ENCODE measurements at regions not wholly inside any gene's neighbourhood (a gene's known extent, or its start where the extent isn't known, plus 50 kb on each side); places are given as distances from the start of the nearest gene placed in this dataset.

DNA sequence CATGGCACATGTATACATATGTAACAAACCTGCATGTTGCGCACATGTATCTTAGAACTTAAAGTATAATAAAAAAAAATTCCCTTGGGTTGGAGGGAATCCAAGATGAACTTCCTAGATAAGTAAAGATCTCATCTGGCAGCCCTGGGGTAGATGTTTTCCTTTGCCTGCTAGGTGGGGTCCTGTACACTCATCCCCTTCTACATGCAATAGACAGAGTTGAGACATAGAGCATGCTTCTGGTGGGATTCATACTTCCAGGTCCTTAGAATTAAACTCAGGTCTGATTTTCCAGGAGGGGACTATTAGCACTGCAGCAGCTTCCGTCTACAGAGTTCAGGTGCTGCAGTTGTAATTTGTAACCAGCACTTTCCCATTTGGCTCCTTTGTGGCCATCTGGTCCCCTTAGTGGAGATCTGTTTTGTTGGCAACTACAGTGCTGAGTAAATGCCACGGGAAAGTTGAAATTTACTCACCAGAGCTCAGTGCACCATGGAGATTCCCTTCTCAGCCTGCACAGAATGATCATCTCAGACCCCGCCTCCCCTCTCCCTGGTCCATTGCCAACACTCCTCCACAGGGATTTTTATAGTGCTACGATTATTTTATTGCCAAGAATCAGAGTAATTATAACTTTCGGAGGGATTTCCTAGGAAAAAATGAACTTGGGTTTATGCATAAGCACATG lies 220.1 kb upstream of the E2F8 start:
- H3K4me2 ChIP-seq (ENCODE audit: low read length): no peak overlapping the region
- H3F3A ChIP-seq (ENCODE audit: control insufficient read depth, insufficient read depth): no peaks in the 10 kb centered on the region
- no peaks in the 10 kb centered on the region for H3K9me3 ChIP-seq (ENCODE audit: control insufficient read depth, insufficient read depth, low read length)
- no peaks in the 10 kb centered on the region for H4K20me1 ChIP-seq (ENCODE audit: control insufficient read depth, insufficient read depth, low read depth, low read length)
- no peak for TF ChIP-seq EZH2phosphoT487 (IDR thresholded peaks at IDR 0.05; ENCODE audit: borderline replicate concordance, low read length)
- TF ChIP-seq, protein P1, sequence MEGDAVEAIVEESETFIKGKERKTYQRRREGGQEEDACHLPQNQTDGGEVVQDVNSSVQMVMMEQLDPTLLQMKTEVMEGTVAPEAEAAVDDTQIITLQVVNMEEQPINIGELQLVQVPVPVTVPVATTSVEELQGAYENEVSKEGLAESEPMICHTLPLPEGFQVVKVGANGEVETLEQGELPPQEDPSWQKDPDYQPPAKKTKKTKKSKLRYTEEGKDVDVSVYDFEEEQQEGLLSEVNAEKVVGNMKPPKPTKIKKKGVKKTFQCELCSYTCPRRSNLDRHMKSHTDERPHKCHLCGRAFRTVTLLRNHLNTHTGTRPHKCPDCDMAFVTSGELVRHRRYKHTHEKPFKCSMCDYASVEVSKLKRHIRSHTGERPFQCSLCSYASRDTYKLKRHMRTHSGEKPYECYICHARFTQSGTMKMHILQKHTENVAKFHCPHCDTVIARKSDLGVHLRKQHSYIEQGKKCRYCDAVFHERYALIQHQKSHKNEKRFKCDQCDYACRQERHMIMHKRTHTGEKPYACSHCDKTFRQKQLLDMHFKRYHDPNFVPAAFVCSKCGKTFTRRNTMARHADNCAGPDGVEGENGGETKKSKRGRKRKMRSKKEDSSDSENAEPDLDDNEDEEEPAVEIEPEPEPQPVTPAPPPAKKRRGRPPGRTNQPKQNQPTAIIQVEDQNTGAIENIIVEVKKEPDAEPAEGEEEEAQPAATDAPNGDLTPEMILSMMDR (IDR thresholded peaks at IDR 0.05; ENCODE audit: low read depth, low read length, poor library complexity, severe bottlenecking): no peak
- H3K4me1 ChIP-seq (ENCODE audit: control insufficient read depth, low read length): no peaks in the 10 kb centered on the region
- no peak overlapping the region for H3K27ac ChIP-seq (ENCODE audit: low read depth, low read length)
- no peaks in the 10 kb centered on the region for H3K27me3 ChIP-seq (ENCODE audit: control insufficient read depth, low read length)
- no peaks in the 10 kb centered on the region for H3K79me2 ChIP-seq (ENCODE audit: control insufficient read depth, low read length)
- no peaks in the 10 kb centered on the region for H3K9me2 ChIP-seq (replicated peaks; ENCODE audit: control insufficient read depth, low read length)
- H3K36me3 ChIP-seq (ENCODE audit: control insufficient read depth, low read length): no peaks in the 10 kb centered on the region
- H3K4me3 ChIP-seq (ENCODE audit: low read length): no peak overlapping the region

DNA sequence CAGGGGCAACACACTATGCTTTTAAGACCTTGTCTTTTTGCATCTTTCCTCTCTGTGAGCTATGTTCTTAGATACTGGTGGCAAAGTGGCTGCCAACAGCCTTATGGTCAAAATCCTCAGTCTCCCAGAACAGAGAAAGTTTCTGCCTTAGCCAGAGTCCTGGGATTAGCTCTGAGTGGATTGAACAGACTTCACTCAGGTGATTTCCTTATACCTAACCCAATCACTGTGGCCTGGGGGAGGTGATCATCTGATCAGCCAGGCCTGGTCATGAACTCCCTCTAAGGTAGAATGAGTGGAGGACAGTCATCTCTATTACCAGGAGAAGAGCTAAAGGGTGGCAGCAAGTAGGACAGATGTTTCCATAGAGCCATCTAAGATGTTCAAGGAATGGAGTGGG lies 218.5 kb upstream of the E2F8 start:
- H3K4me2 ChIP-seq (ENCODE audit: low read length): no peak overlapping the region
- no peaks in the 10 kb centered on the region for H3K4me1 ChIP-seq (ENCODE audit: control insufficient read depth, low read length)
- H3K4me3 ChIP-seq (ENCODE audit: low read length): no peak overlapping the region
- no peaks in the 10 kb centered on the region for H3K36me3 ChIP-seq (ENCODE audit: control insufficient read depth, low read length)
- no peaks in the 10 kb centered on the region for H3K27me3 ChIP-seq (ENCODE audit: control insufficient read depth, low read length)
- H3F3A ChIP-seq (ENCODE audit: control insufficient read depth, insufficient read depth): no peaks in the 10 kb centered on the region
- no peaks in the 10 kb centered on the region for H3K9me3 ChIP-seq (ENCODE audit: control insufficient read depth, insufficient read depth, low read length)
- H3K79me2 ChIP-seq (ENCODE audit: control insufficient read depth, low read length): no peaks in the 10 kb centered on the region
- TF ChIP-seq EZH2phosphoT487 (IDR thresholded peaks at IDR 0.05; ENCODE audit: borderline replicate concordance, low read length): no peak
- no peaks in the 10 kb centered on the region for H3K9me2 ChIP-seq (replicated peaks; ENCODE audit: control insufficient read depth, low read length)
- no peak overlapping the region for H3K27ac ChIP-seq (ENCODE audit: low read depth, low read length)
- no peaks in the 10 kb centered on the region for H4K20me1 ChIP-seq (ENCODE audit: control insufficient read depth, insufficient read depth, low read depth, low read length)

DNA sequence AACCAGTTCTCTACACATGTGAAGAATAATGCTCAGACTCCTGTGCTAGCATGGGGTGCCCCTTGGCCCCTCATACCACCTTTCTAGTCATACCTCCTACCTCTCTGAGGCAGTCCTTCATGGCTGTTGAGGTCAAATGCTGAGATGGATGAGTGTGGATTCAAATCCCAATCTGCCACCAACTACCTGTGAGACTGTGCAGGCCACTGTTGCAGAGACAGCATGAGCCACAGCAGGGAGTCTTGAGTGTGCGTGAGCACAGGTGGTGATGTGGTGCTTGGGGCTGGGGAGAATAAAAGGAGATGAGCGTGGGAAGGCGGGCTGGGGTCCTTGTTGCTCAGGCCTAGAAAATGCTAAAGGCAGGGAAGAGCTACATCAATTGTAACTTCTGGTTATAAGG lies 218.0 kb upstream of the E2F8 start:
- TF ChIP-seq EZH2phosphoT487 (IDR thresholded peaks at IDR 0.05; ENCODE audit: borderline replicate concordance, low read length): no peak
- TF ChIP-seq, protein P1 (IDR thresholded peaks at IDR 0.05; ENCODE audit: low read depth, low read length, poor library complexity, severe bottlenecking): no peak
- H3K27ac ChIP-seq (ENCODE audit: low read depth, low read length): no peak overlapping the region
- no peaks in the 10 kb centered on the region for H3F3A ChIP-seq (ENCODE audit: control insufficient read depth, insufficient read depth)
- no peaks in the 10 kb centered on the region for H3K36me3 ChIP-seq (ENCODE audit: control insufficient read depth, low read length)
- H3K9me2 ChIP-seq (replicated peaks; ENCODE audit: control insufficient read depth, low read length): no peaks in the 10 kb centered on the region
- H3K27me3 ChIP-seq (ENCODE audit: control insufficient read depth, low read length): no peaks in the 10 kb centered on the region
- H4K20me1 ChIP-seq (ENCODE audit: control insufficient read depth, insufficient read depth, low read depth, low read length): no peaks in the 10 kb centered on the region
- no peaks in the 10 kb centered on the region for H3K4me1 ChIP-seq (ENCODE audit: control insufficient read depth, low read length)
- H3K4me3 ChIP-seq (ENCODE audit: low read length): no peak overlapping the region
- no peak overlapping the region for H3K4me2 ChIP-seq (ENCODE audit: low read length)
- H3K9me3 ChIP-seq (ENCODE audit: control insufficient read depth, insufficient read depth, low read length): no peaks in the 10 kb centered on the region
- no peaks in the 10 kb centered on the region for H3K79me2 ChIP-seq (ENCODE audit: control insufficient read depth, low read length)

DNA sequence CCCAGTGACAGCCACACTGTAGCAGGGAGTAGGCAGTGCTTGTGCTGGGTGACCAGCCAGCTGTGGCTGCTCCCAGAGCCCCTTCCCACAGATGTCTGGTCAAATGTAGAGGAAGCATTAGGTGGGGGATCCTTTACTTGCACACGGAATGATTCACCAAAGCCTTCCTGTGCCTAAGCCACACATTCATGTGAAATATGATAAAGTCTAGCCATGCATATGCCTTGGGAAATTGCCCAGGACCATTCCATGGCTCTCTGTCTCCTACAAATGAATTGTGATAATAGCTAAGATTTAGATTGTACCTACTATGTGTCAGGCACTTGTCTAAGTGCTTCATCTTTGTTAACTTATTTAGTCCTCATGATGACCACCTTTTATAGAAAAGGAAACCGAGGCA lies 217.5 kb upstream of the E2F8 start:
- H4K20me1 ChIP-seq (ENCODE audit: control insufficient read depth, insufficient read depth, low read depth, low read length): no peaks in the 10 kb centered on the region
- no peaks in the 10 kb centered on the region for H3K9me3 ChIP-seq (ENCODE audit: control insufficient read depth, insufficient read depth, low read length)
- H3K36me3 ChIP-seq (ENCODE audit: control insufficient read depth, low read length): no peaks in the 10 kb centered on the region
- no peak overlapping the region for H3K4me3 ChIP-seq (ENCODE audit: low read length)
- TF ChIP-seq, protein P1 (IDR thresholded peaks at IDR 0.05; ENCODE audit: low read depth, low read length, poor library complexity, severe bottlenecking): no peak
- no peak for TF ChIP-seq EZH2phosphoT487 (IDR thresholded peaks at IDR 0.05; ENCODE audit: borderline replicate concordance, low read length)
- no peaks in the 10 kb centered on the region for H3K9me2 ChIP-seq (replicated peaks; ENCODE audit: control insufficient read depth, low read length)
- no peak overlapping the region for H3K27ac ChIP-seq (ENCODE audit: low read depth, low read length)
- no peaks in the 10 kb centered on the region for H3K27me3 ChIP-seq (ENCODE audit: control insufficient read depth, low read length)
- H3F3A ChIP-seq (ENCODE audit: control insufficient read depth, insufficient read depth): no peaks in the 10 kb centered on the region
- no peaks in the 10 kb centered on the region for H3K79me2 ChIP-seq (ENCODE audit: control insufficient read depth, low read length)
- no peaks in the 10 kb centered on the region for H3K4me1 ChIP-seq (ENCODE audit: control insufficient read depth, low read length)
- H3K4me2 ChIP-seq (ENCODE audit: low read length): no peak overlapping the region
